ENCODE measurements at regions not wholly inside any gene's neighbourhood (a gene's known extent, or its start where the extent isn't known, plus 50 kb on each side); places are given as distances from the start of the nearest gene placed in this dataset.

- H3K4me3 ChIP-seq (ENCODE audit: low read depth, low read length), result no peak overlapping the region
- TF ChIP-seq MYC (IDR thresholded peaks at IDR 0.05; ENCODE audit: low read depth, low read length) (no peak), POLR2A (IDR thresholded peaks at IDR 0.05; ENCODE audit: extremely low read depth, insufficient read length) (no peak), CTCF (IDR thresholded peaks at IDR 0.05; ENCODE audit: low read depth, low read length) (no peak), MAX (IDR thresholded peaks at IDR 0.05; ENCODE audit: low read depth, low read length) (no peak)
- no peak for DNase-seq (ENCODE audit: low read depth)
Observed at GRCh38 chr3:132822837-132823236, 100.6 kb upstream of the NPHP3 start.

GRCh38 chr3:132822266-132822665 lies 100.1 kb upstream of the NPHP3 start:
- H3K4me3 ChIP-seq (ENCODE audit: low read depth, low read length), result no peak overlapping the region
- TF ChIP-seq POLR2A (IDR thresholded peaks at IDR 0.05; ENCODE audit: extremely low read depth, insufficient read length), result no peak
- no peak for TF ChIP-seq MAX (IDR thresholded peaks at IDR 0.05; ENCODE audit: low read depth, low read length)
- TF ChIP-seq MYC (IDR thresholded peaks at IDR 0.05; ENCODE audit: low read depth, low read length), result no peak
- TF ChIP-seq CTCF (IDR thresholded peaks at IDR 0.05; ENCODE audit: low read depth, low read length), result no peak
- DNase-seq (ENCODE audit: low read depth), result no peak

GRCh38 chr3:132821314-132821713 lies 99.1 kb upstream of the NPHP3 start:
- TF ChIP-seq CTCF (IDR thresholded peaks at IDR 0.05; ENCODE audit: low read depth, low read length), result no peak
- no peak for DNase-seq (ENCODE audit: low read depth)
- no peak overlapping the region for H3K4me3 ChIP-seq (ENCODE audit: low read depth, low read length)

GRCh38 chr3:132818251-132818650 lies 96.0 kb upstream of the NPHP3 start:
- H3K4me3 ChIP-seq (ENCODE audit: low read depth, low read length), result no peak overlapping the region
- no peak for DNase-seq (ENCODE audit: low read depth)
- TF ChIP-seq POLR2A (IDR thresholded peaks at IDR 0.05; ENCODE audit: extremely low read depth, insufficient read length) (no peak), CTCF (IDR thresholded peaks at IDR 0.05; ENCODE audit: low read depth, low read length) (no peak), MYC (IDR thresholded peaks at IDR 0.05; ENCODE audit: low read depth, low read length) (no peak), MAX (IDR thresholded peaks at IDR 0.05; ENCODE audit: low read depth, low read length) (no peak)

- DNase-seq (ENCODE audit: low read depth), result no peak
- no peak for TF ChIP-seq MYC (IDR thresholded peaks at IDR 0.05; ENCODE audit: low read depth, low read length)
- TF ChIP-seq POLR2A (IDR thresholded peaks at IDR 0.05; ENCODE audit: extremely low read depth, insufficient read length), result no peak
- no peak for TF ChIP-seq MAX (IDR thresholded peaks at IDR 0.05; ENCODE audit: low read depth, low read length)
- TF ChIP-seq CTCF (IDR thresholded peaks at IDR 0.05; ENCODE audit: low read depth, low read length), result no peak
- H3K4me3 ChIP-seq (ENCODE audit: low read depth, low read length), result no peak overlapping the region
Observed at GRCh38 chr3:132817646-132818177, 95.5 kb upstream of the NPHP3 start.

GRCh38 chr3:132805071-132805470 lies 82.9 kb upstream of the NPHP3 start:
- H3K4me3 ChIP-seq (ENCODE audit: low read depth, low read length), result no peak overlapping the region
- no peak for TF ChIP-seq CTCF (IDR thresholded peaks at IDR 0.05; ENCODE audit: low read depth, low read length)
- TF ChIP-seq MYC (IDR thresholded peaks at IDR 0.05; ENCODE audit: low read depth, low read length), result no peak
- no peak for TF ChIP-seq POLR2A (IDR thresholded peaks at IDR 0.05; ENCODE audit: extremely low read depth, insufficient read length)
- DNase-seq (ENCODE audit: low read depth), result no peak
